ENCODE measurements at regions not wholly inside any gene's neighbourhood (a gene's known extent, or its start where the extent isn't known, plus 50 kb on each side); places are given as distances from the start of the nearest gene placed in this dataset.
"Not testable (repeated sequence)": the region's sequence is repeated elsewhere in the genome, so short reads cannot be mapped to it uniquely, and the experiment has no call there.

- no peak overlapping the region for H3K27ac Mint-ChIP-seq
- H3K4me1 Mint-ChIP-seq (ENCODE audit: low read depth), result no peaks in the 10 kb centered on the region
- peaks cover 2% of the 10 kb centered on the region for H3K9me3 Mint-ChIP-seq
- no peaks in the 10 kb centered on the region for H3K27me3 Mint-ChIP-seq (ENCODE audit: low read depth)
- no peak overlapping the region for H3K4me3 Mint-ChIP-seq (ENCODE audit: low read depth)
- intact Hi-C loops (cut with micrococcal nuclease), result no loop called here
- DNase-seq (ENCODE audit: low spot score), result no peak
- H3K36me3 Mint-ChIP-seq (ENCODE audit: low read depth), result no peaks in the 10 kb centered on the region
Measured at GRCh38 chr16:13809765-13810164, 110.2 kb upstream of the ERCC4 start.

GRCh38 chr16:13811834-13812233 lies 108.1 kb upstream of the ERCC4 start:
- Mint-ChIP-seq H3K36me3 (ENCODE audit: low read depth) (no peaks in the 10 kb centered on the region), H3K4me3 (ENCODE audit: low read depth) (no peak overlapping the region), H3K27ac (no peak overlapping the region), H3K9me3 (peaks cover 2% of the 10 kb centered on the region), H3K4me1 (ENCODE audit: low read depth) (no peaks in the 10 kb centered on the region), H3K27me3 (ENCODE audit: low read depth) (no peaks in the 10 kb centered on the region)
- intact Hi-C loops (cut with micrococcal nuclease), result no loop called here
- DNase-seq (ENCODE audit: low spot score), result no peak

- no peaks in the 10 kb centered on the region for H3K27me3 Mint-ChIP-seq (ENCODE audit: low read depth)
- H3K27ac Mint-ChIP-seq, result no peak overlapping the region
- H3K9me3 Mint-ChIP-seq, result peaks cover 6% of the 10 kb centered on the region
- no peak for DNase-seq (ENCODE audit: low spot score)
- no peaks in the 10 kb centered on the region for H3K36me3 Mint-ChIP-seq (ENCODE audit: low read depth)
- H3K4me3 Mint-ChIP-seq (ENCODE audit: low read depth), result no peak overlapping the region
- H3K4me1 Mint-ChIP-seq (ENCODE audit: low read depth), result no peaks in the 10 kb centered on the region
- intact Hi-C loops (cut with micrococcal nuclease), result no loop called here
Measured at GRCh38 chr16:13816701-13817100, 103.3 kb upstream of the ERCC4 start.

- intact Hi-C loops (cut with micrococcal nuclease), result no loop called here
- H3K36me3 Mint-ChIP-seq (ENCODE audit: low read depth), result no peaks in the 10 kb centered on the region
- no peaks in the 10 kb centered on the region for H3K27me3 Mint-ChIP-seq (ENCODE audit: low read depth)
- no peak overlapping the region for H3K4me3 Mint-ChIP-seq (ENCODE audit: low read depth)
- H3K9me3 Mint-ChIP-seq, result peaks cover 4% of the 10 kb centered on the region
- no peak overlapping the region for H3K27ac Mint-ChIP-seq
- no peaks in the 10 kb centered on the region for H3K4me1 Mint-ChIP-seq (ENCODE audit: low read depth)
- no peak for DNase-seq (ENCODE audit: low spot score)
Measured at GRCh38 chr16:13823501-13823900, 96.5 kb upstream of the ERCC4 start.

- H3K27me3 Mint-ChIP-seq (ENCODE audit: low read depth), result no peaks in the 10 kb centered on the region
- H3K27ac Mint-ChIP-seq, result no peak overlapping the region
- H3K9me3 Mint-ChIP-seq, result no peaks in the 10 kb centered on the region
- DNase-seq (ENCODE audit: low spot score), result no peak
- no peaks in the 10 kb centered on the region for H3K4me1 Mint-ChIP-seq (ENCODE audit: low read depth)
- no peaks in the 10 kb centered on the region for H3K36me3 Mint-ChIP-seq (ENCODE audit: low read depth)
- intact Hi-C loops (cut with micrococcal nuclease), result no loop called here
- H3K4me3 Mint-ChIP-seq (ENCODE audit: low read depth), result no peak overlapping the region
Measured at GRCh38 chr16:13829697-13830299, 90.2 kb upstream of the ERCC4 start.

- H3K27me3 Mint-ChIP-seq (ENCODE audit: low read depth), result no peaks in the 10 kb centered on the region
- no peaks in the 10 kb centered on the region for H3K9me3 Mint-ChIP-seq
- DNase-seq (ENCODE audit: low spot score), result no peak
- no peak overlapping the region for H3K27ac Mint-ChIP-seq
- intact Hi-C loops (cut with micrococcal nuclease), result no loop called here
- H3K4me3 Mint-ChIP-seq (ENCODE audit: low read depth), result no peak overlapping the region
- peaks cover 2% of the 10 kb centered on the region for H3K4me1 Mint-ChIP-seq (ENCODE audit: low read depth)
- H3K36me3 Mint-ChIP-seq (ENCODE audit: low read depth), result no peaks in the 10 kb centered on the region
Measured at GRCh38 chr16:13833515-13833914, 86.4 kb upstream of the ERCC4 start.

GRCh38 chr16:13835387-13835786 lies 84.6 kb upstream of the ERCC4 start:
- DNase-seq (ENCODE audit: low spot score), result no peak
- intact Hi-C loops (cut with micrococcal nuclease), result no loop called here
- Mint-ChIP-seq H3K36me3 (ENCODE audit: low read depth) (no peaks in the 10 kb centered on the region), H3K4me1 (ENCODE audit: low read depth) (peaks cover 2% of the 10 kb centered on the region), H3K27ac (no peak overlapping the region), H3K4me3 (ENCODE audit: low read depth) (no peak overlapping the region), H3K9me3 (no peaks in the 10 kb centered on the region), H3K27me3 (ENCODE audit: low read depth) (no peaks in the 10 kb centered on the region)

- peaks cover 2% of the 10 kb centered on the region for H3K4me1 Mint-ChIP-seq (ENCODE audit: low read depth)
- no peaks in the 10 kb centered on the region for H3K9me3 Mint-ChIP-seq
- DNase-seq (ENCODE audit: low spot score), result no peak
- no peaks in the 10 kb centered on the region for H3K36me3 Mint-ChIP-seq (ENCODE audit: low read depth)
- intact Hi-C loops (cut with micrococcal nuclease), result no loop called here
- H3K4me3 Mint-ChIP-seq (ENCODE audit: low read depth), result no peak overlapping the region
- H3K27me3 Mint-ChIP-seq (ENCODE audit: low read depth), result no peaks in the 10 kb centered on the region
- H3K27ac Mint-ChIP-seq, result no peak overlapping the region
Measured at GRCh38 chr16:13835935-13836730, 83.8 kb upstream of the ERCC4 start.

- no peaks in the 10 kb centered on the region for H3K27me3 Mint-ChIP-seq (ENCODE audit: low read depth)
- no peaks in the 10 kb centered on the region for H3K36me3 Mint-ChIP-seq (ENCODE audit: low read depth)
- H3K4me1 Mint-ChIP-seq (ENCODE audit: low read depth), result peaks cover 2% of the 10 kb centered on the region
- DNase-seq (ENCODE audit: low spot score), result no peak
- intact Hi-C loops (cut with micrococcal nuclease), result no loop called here
- H3K4me3 Mint-ChIP-seq (ENCODE audit: low read depth), result no peak overlapping the region
- H3K9me3 Mint-ChIP-seq, result no peaks in the 10 kb centered on the region
- H3K27ac Mint-ChIP-seq, result no peak overlapping the region
Measured at GRCh38 chr16:13838401-13839190, 81.4 kb upstream of the ERCC4 start.

GRCh38 chr16:13839577-13839976 lies 80.4 kb upstream of the ERCC4 start:
- intact Hi-C loops (cut with micrococcal nuclease), result no loop called here
- no peaks in the 10 kb centered on the region for H3K27me3 Mint-ChIP-seq (ENCODE audit: low read depth)
- H3K4me3 Mint-ChIP-seq (ENCODE audit: low read depth), result no peak overlapping the region
- no peaks in the 10 kb centered on the region for H3K36me3 Mint-ChIP-seq (ENCODE audit: low read depth)
- DNase-seq (ENCODE audit: low spot score), result no peak
- H3K9me3 Mint-ChIP-seq, result no peaks in the 10 kb centered on the region
- no peak overlapping the region for H3K27ac Mint-ChIP-seq
- H3K4me1 Mint-ChIP-seq (ENCODE audit: low read depth), result peaks cover 2% of the 10 kb centered on the region

- intact Hi-C loops (cut with micrococcal nuclease), result no loop called here
- H3K27ac Mint-ChIP-seq, result no peak overlapping the region
Measured at GRCh38 chr16:13845232-13845631, 74.7 kb upstream of the ERCC4 start.

GRCh38 chr16:13848795-13849194 lies 71.2 kb upstream of the ERCC4 start:
- no peaks in the 10 kb centered on the region for H3K36me3 Mint-ChIP-seq (ENCODE audit: low read depth)
- intact Hi-C loops (cut with micrococcal nuclease), result no loop called here
- H3K9me3 Mint-ChIP-seq, result peaks cover 4% of the 10 kb centered on the region
- no peak for DNase-seq (ENCODE audit: low spot score)
- no peaks in the 10 kb centered on the region for H3K4me1 Mint-ChIP-seq (ENCODE audit: low read depth)
- H3K4me3 Mint-ChIP-seq (ENCODE audit: low read depth), result no peak overlapping the region
- H3K27me3 Mint-ChIP-seq (ENCODE audit: low read depth), result no peaks in the 10 kb centered on the region
- H3K27ac Mint-ChIP-seq, result no peak overlapping the region

More at GRCh38 chr16:13845232-13845631, 74.7 kb upstream of the ERCC4 start:
- Mint-ChIP-seq H3K9me3 (no peaks in the 10 kb centered on the region), H3K36me3 (ENCODE audit: low read depth) (no peaks in the 10 kb centered on the region), H3K4me1 (ENCODE audit: low read depth) (no peaks in the 10 kb centered on the region), H3K27me3 (ENCODE audit: low read depth) (no peaks in the 10 kb centered on the region), H3K4me3 (ENCODE audit: low read depth) (no peak overlapping the region)
- DNase-seq (ENCODE audit: low spot score), result no peak

GRCh38 chr16:13850173-13850572 lies 69.8 kb upstream of the ERCC4 start:
- H3K4me1 Mint-ChIP-seq (ENCODE audit: low read depth); DNase-seq (ENCODE audit: low spot score); intact Hi-C loops (cut with micrococcal nuclease); H3K4me3 Mint-ChIP-seq (ENCODE audit: low read depth); H3K36me3 Mint-ChIP-seq (ENCODE audit: low read depth); H3K9me3 Mint-ChIP-seq; H3K27ac Mint-ChIP-seq; H3K27me3 Mint-ChIP-seq (ENCODE audit: low read depth): not testable (repeated sequence)
